ENCODE measurements at regions not wholly inside any gene's neighbourhood (a gene's known extent, or its start where the extent isn't known, plus 50 kb on each side); places are given as distances from the start of the nearest gene placed in this dataset.

- TF ChIP-seq ETS1 (IDR thresholded peaks at IDR 0.05) (no peak), STAT1 (IDR thresholded peaks at IDR 0.05; ENCODE audit: unreplicated experiment) (no peak)
These were observed 335.0 kb upstream of the KLF4 start (continued) for GRCh38 chr9:107824556-107824955.

GRCh38 chr9:107819772-107820565 is 330.4 kb upstream of the KLF4 start:
- H3K27ac ChIP-seq (ENCODE audit: low read depth), result no peak overlapping the region
- Mint-ChIP-seq H3K36me3 (ENCODE audit: low read depth) (peaks cover 6% of the 10 kb centered on the region; the same call in 2 of the 3 replicates), H3K27me3 (ENCODE audit: insufficient read depth, low read depth, poor library complexity) (peaks cover 1% of the 10 kb centered on the region), H3K27ac (peak overlapping the region; percentile 20; the same call in 1 of the 2 replicates), H3K4me3 (no peak overlapping the region), H3K4me1 (peaks cover 24% of the 10 kb centered on the region), H3K9me3 (peaks cover 10% of the 10 kb centered on the region)
- peaks cover 10% of the 10 kb centered on the region; the same call in 1 of the 2 replicates for H3K9me2 ChIP-seq (ENCODE audit: insufficient read depth)
- no peaks in the 10 kb centered on the region for H3K36me3 ChIP-seq (ENCODE audit: insufficient read depth)
- no peaks in the 10 kb centered on the region for H3F3A ChIP-seq (replicated peaks; ENCODE audit: low read depth)
- H3K79me2 ChIP-seq (replicated peaks; ENCODE audit: insufficient read depth), result no peaks in the 10 kb centered on the region
- no peak overlapping the region for H3K4me3 ChIP-seq
- H3K4me1 ChIP-seq (ENCODE audit: insufficient read depth), result peaks cover 13% of the 10 kb centered on the region
- H4K20me1 ChIP-seq (replicated peaks; ENCODE audit: insufficient read depth), result no peaks in the 10 kb centered on the region
- DNase-seq (ENCODE audit: low spot score) (no peak), ATAC-seq (peak; percentile 49; the same call in 2 of the 3 replicates)
- peak overlapping the region; percentile 92 for H2AFZ ChIP-seq
- H3K27me3 ChIP-seq (ENCODE audit: insufficient read depth), result no peaks in the 10 kb centered on the region
- H3K4me2 ChIP-seq, result no peak overlapping the region
- no peak for TF ChIP-seq CTCF (conservative IDR thresholded peaks at IDR 0.05; ENCODE audit: low read depth in 2 of 2)
- no peak for TF ChIP-seq ZNF114 (CRISPR knock-in tag; IDR thresholded peaks at IDR 0.05)
- TF ChIP-seq NANOG (IDR thresholded peaks at IDR 0.05; ENCODE audit: borderline replicate concordance), result no peak
- no peak for TF ChIP-seq JUNB (IDR thresholded peaks at IDR 0.05; ENCODE audit: unreplicated experiment)
- no peak for TF ChIP-seq POLR2AphosphoS5 (IDR thresholded peaks at IDR 0.05; ENCODE audit: low read depth)
- no peak for TF ChIP-seq EZH2phosphoT487 (IDR thresholded peaks at IDR 0.05; ENCODE audit: unreplicated experiment)
- TF ChIP-seq EZH2 (IDR thresholded peaks at IDR 0.05; ENCODE audit: low read depth, unreplicated experiment), result no peak
- TF ChIP-seq ZNF331 (CRISPR knock-in tag; IDR thresholded peaks at IDR 0.05; ENCODE audit: low read depth), result no peak
- no peak for TF ChIP-seq CREB1 (CRISPR knock-in tag; IDR thresholded peaks at IDR 0.05; ENCODE audit: low read depth)
- no peak for TF ChIP-seq REST (IDR thresholded peaks at IDR 0.05; ENCODE audit: unreplicated experiment)
- TF ChIP-seq STAT1 (IDR thresholded peaks at IDR 0.05; ENCODE audit: unreplicated experiment), result no peak
- no peak for TF ChIP-seq ETS1 (IDR thresholded peaks at IDR 0.05)

Measured in GM23338 (cell line).